T-helper 17 cell (primary cell): ENCODE measurements at regions not wholly inside any gene's neighbourhood (a gene's known extent, or its start where the extent isn't known, plus 50 kb on each side); places are given as distances from the start of the nearest gene placed in this dataset.
A peak's percentile ranks its signal among the peaks of the same experiment; 100 is the strongest.
"Not testable (repeated sequence)": the region's sequence is repeated elsewhere in the genome, so short reads cannot be mapped to it uniquely, and the experiment has no call there.

Source experiments
- ATAC-seq: fragments of 150-1000 bp; cut with Tn5 transposase; 2 replicates; pipeline ENCODE4 v1.10.0; 2021; ENCODE audit warnings: mild to moderate bottlenecking, moderate library complexity
- DNase-seq, 3 donors: peaks; one replicate each; pipeline versions ENCODE4 v3.0.0 to v3.0.0-alpha.2; 2020 to 2021
- H3K9me3 ChIP-seq: one replicate; pipeline ENCODE4 v1.7.0; 2013; ENCODE audit warnings: low read length, mild to moderate bottlenecking; ENCODE audit not compliant: control insufficient read depth, poor library complexity, severe bottlenecking
- H3K27ac Mint-ChIP-seq: one replicate; pipeline ENCODE4 v1.8.0; 2022; ENCODE audit warnings: mild to moderate bottlenecking, moderate library complexity, mixed read lengths
- H3K27me3 Mint-ChIP-seq: one replicate; pipeline ENCODE4 v1.8.0; 2022; ENCODE audit warnings: mixed read lengths
- H3K36me3 Mint-ChIP-seq: one replicate; pipeline ENCODE4 v1.8.0; 2022; ENCODE audit warnings: low read depth, mixed read lengths
- H3K4me1 Mint-ChIP-seq: one replicate; pipeline ENCODE4 v1.8.0; 2022; ENCODE audit warnings: mild to moderate bottlenecking, mixed read lengths
- H3K4me3 Mint-ChIP-seq: one replicate; pipeline ENCODE4 v1.8.0; 2022; ENCODE audit warnings: mild to moderate bottlenecking, moderate library complexity, mixed read lengths

DNA sequence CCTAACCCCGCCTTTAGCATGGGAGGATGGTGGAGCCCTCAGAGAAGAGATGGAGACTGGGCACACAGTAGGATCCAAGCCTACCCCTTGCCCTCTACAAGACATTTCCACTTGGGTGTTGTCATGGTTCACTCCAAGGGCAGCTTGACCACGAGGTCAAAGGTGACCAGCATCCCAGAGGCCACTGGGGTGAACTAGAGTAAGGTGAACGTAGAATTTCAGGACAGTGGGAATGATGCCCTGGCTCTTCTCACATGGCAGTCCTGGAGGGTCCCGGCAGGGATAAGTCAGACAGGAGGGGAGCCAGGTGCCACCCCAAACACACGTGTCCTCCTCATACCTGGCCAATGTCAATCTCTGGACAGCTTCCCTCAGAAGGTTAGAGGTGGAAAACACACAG lies 274.2 kb upstream of the AGTR2 start:
- no peak for ATAC-seq
- no peaks in the 10 kb centered on the region for H3K9me3 ChIP-seq
- Mint-ChIP-seq H3K4me1 (no peaks in the 10 kb centered on the region), H3K4me3 (no peak overlapping the region), H3K27ac (no peak overlapping the region), H3K27me3 (no peaks in the 10 kb centered on the region), H3K36me3 (no peaks in the 10 kb centered on the region)
- DNase-seq = no peak

DNA sequence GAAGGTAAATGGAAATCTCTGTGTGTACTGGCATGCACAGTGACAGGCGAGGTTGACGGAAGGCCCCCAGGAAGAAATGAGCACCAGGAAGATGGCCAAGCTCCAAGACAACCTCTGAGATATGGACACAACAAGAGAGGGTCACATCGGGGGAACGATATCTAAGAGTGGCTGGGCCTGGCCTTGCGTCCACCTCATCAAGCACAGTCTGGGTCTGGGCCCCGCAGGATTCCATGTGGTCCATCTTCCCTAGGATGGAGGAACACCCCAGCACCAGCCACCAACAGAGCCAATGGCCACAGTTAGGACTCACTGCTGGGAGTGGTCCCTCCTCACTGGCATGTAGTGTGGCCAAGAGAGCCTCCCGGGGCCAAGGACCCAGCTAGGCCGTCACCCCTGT lies 272.6 kb upstream of the AGTR2 start:
- H3K9me3 ChIP-seq = no peaks in the 10 kb centered on the region
- Mint-ChIP-seq H3K4me1 (no peaks in the 10 kb centered on the region), H3K27me3 (no peaks in the 10 kb centered on the region), H3K4me3 (no peak overlapping the region), H3K36me3 (no peaks in the 10 kb centered on the region), H3K27ac (no peak overlapping the region)
- DNase-seq = no peak
- no peak for ATAC-seq

GRCh38 chrX:115898382-115899001 lies 272.1 kb upstream of the AGTR2 start:
- no peak for DNase-seq
- ATAC-seq = no peak
- Mint-ChIP-seq H3K36me3 (no peaks in the 10 kb centered on the region), H3K27ac (no peak overlapping the region), H3K4me1 (no peaks in the 10 kb centered on the region), H3K27me3 (no peaks in the 10 kb centered on the region), H3K4me3 (no peak overlapping the region)
- no peaks in the 10 kb centered on the region for H3K9me3 ChIP-seq

GRCh38 chrX:115900425-115900824 lies 270.1 kb upstream of the AGTR2 start:
- Mint-ChIP-seq H3K27me3 (no peaks in the 10 kb centered on the region), H3K36me3 (no peaks in the 10 kb centered on the region), H3K4me3 (no peak overlapping the region), H3K4me1 (no peaks in the 10 kb centered on the region), H3K27ac (no peak overlapping the region)
- ATAC-seq (no peak), DNase-seq (no peak)
- H3K9me3 ChIP-seq = no peaks in the 10 kb centered on the region

DNA sequence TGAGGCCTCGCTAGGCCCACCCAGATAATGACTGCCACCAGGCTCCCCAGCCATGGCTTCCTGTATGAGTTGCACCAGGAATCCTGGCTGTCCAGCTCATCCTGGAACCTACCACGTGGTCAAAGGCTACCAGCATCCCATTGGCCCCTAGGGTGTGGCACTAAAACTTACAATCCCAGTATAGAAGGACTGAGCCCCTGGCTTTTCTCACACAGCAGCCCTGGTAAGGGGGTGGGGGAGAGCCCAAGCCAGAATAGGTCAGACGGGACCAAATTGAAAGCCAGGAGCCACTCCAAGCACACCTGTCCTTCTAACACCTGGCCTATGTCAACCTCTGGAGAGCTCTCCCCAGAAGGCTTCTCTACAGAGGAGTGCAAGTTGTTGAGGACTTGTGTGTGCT lies 269.3 kb upstream of the AGTR2 start:
- Mint-ChIP-seq H3K4me1 (no peaks in the 10 kb centered on the region), H3K36me3 (no peaks in the 10 kb centered on the region), H3K27me3 (no peaks in the 10 kb centered on the region)

DNA sequence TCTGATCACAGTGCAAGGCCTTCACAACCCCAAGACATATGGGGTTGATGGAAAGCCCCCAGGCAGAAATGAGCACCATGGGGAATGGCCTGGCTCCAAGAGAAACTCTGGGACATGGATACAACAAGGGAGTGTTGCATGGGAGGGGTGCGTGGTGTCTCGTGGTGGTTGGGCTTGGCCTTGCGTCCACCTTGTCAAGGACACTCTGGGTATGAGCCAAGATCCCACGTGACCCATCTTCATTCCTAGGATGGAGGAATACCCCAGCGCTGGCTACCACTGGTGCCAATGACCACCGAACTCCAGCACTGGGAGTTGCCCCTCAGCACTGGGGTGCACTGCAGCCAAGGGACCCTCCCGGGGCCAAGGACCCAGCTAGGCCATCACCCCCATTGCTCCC lies 267.5 kb upstream of the AGTR2 start:
- Mint-ChIP-seq H3K4me3 (no peak overlapping the region), H3K4me1 (no peaks in the 10 kb centered on the region), H3K27ac (no peak overlapping the region), H3K36me3 (no peaks in the 10 kb centered on the region), H3K27me3 (no peaks in the 10 kb centered on the region)
- ATAC-seq = no peak
- H3K9me3 ChIP-seq = no peaks in the 10 kb centered on the region
- no peak for DNase-seq

More for the DNA sequence above, 269.3 kb upstream of the AGTR2 start:
- Mint-ChIP-seq H3K4me3 (no peak overlapping the region), H3K27ac (no peak overlapping the region)
- no peaks in the 10 kb centered on the region for H3K9me3 ChIP-seq
- DNase-seq = no peak
- ATAC-seq = no peak

- no peaks in the 10 kb centered on the region for H3K36me3 Mint-ChIP-seq
- no peaks in the 10 kb centered on the region for H3K4me1 Mint-ChIP-seq
- no peak overlapping the region for H3K27ac Mint-ChIP-seq
- H3K4me3 Mint-ChIP-seq = no peak overlapping the region
- DNase-seq = no peak
- H3K9me3 ChIP-seq = no peaks in the 10 kb centered on the region
- ATAC-seq = no peak
- no peaks in the 10 kb centered on the region for H3K27me3 Mint-ChIP-seq
Measured at GRCh38 chrX:115906276-115906675, 264.3 kb upstream of the AGTR2 start.

GRCh38 chrX:115906881-115907280 lies 263.7 kb upstream of the AGTR2 start:
- Mint-ChIP-seq H3K36me3 (no peaks in the 10 kb centered on the region), H3K27ac (no peak overlapping the region), H3K4me1 (no peaks in the 10 kb centered on the region), H3K27me3 (no peaks in the 10 kb centered on the region), H3K4me3 (no peak overlapping the region)
- DNase-seq (no peak), ATAC-seq (no peak)
- H3K9me3 ChIP-seq = no peaks in the 10 kb centered on the region

- H3K9me3 ChIP-seq = no peaks in the 10 kb centered on the region
- Mint-ChIP-seq H3K4me3 (no peak overlapping the region), H3K4me1 (no peaks in the 10 kb centered on the region), H3K36me3 (no peaks in the 10 kb centered on the region), H3K27ac (no peak overlapping the region), H3K27me3 (no peaks in the 10 kb centered on the region)
- ATAC-seq (no peak), DNase-seq (no peak)
Measured at GRCh38 chrX:115909017-115909416, 261.5 kb upstream of the AGTR2 start.

DNA sequence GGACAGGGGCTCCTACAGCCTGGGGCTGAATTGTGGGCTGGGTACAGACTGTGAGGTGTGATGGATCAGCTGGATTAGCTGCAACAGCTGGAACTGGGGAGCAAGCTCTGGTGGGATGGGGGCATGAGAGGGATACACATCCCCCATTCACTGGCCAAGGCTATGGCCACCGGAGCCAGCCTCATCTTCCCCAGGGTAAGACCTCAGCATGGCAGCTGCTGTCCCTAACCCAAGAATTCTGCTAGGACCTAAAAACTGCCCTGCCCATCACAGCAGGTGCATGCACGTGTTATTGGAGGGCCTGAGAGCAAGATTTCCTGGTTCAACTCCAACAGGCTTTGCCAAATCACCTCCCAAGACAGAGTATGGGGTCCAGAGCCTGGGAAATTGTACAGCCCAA lies 258.6 kb upstream of the AGTR2 start:
- Mint-ChIP-seq H3K4me1 (no peaks in the 10 kb centered on the region), H3K36me3 (no peaks in the 10 kb centered on the region), H3K4me3 (no peak overlapping the region), H3K27ac (no peak overlapping the region), H3K27me3 (no peaks in the 10 kb centered on the region)
- ATAC-seq = no peak
- no peak for DNase-seq
- no peaks in the 10 kb centered on the region for H3K9me3 ChIP-seq

- Mint-ChIP-seq H3K27ac (no peak overlapping the region), H3K4me3 (no peak overlapping the region), H3K4me1 (no peaks in the 10 kb centered on the region), H3K36me3 (no peaks in the 10 kb centered on the region), H3K27me3 (no peaks in the 10 kb centered on the region)
- DNase-seq = no peak
- ATAC-seq = peak; percentile 30
- no peaks in the 10 kb centered on the region for H3K9me3 ChIP-seq
Measured at GRCh38 chrX:115912372-115912897, 258.1 kb upstream of the AGTR2 start.

GRCh38 chrX:115913575-115913974 lies 257.0 kb upstream of the AGTR2 start:
- no peak for ATAC-seq
- H3K27me3 Mint-ChIP-seq = no peaks in the 10 kb centered on the region
- H3K4me1 Mint-ChIP-seq = no peaks in the 10 kb centered on the region
- DNase-seq = no peak
- no peaks in the 10 kb centered on the region for H3K36me3 Mint-ChIP-seq
- H3K9me3 ChIP-seq = no peaks in the 10 kb centered on the region
- H3K4me3 Mint-ChIP-seq = no peak overlapping the region
- no peak overlapping the region for H3K27ac Mint-ChIP-seq

GRCh38 chrX:115915625-115916024 lies 254.9 kb upstream of the AGTR2 start:
- H3K4me1 Mint-ChIP-seq, H3K36me3 Mint-ChIP-seq, ATAC-seq, H3K27me3 Mint-ChIP-seq, H3K27ac Mint-ChIP-seq, H3K4me3 Mint-ChIP-seq, DNase-seq, H3K9me3 ChIP-seq: not testable (repeated sequence)

- no peak overlapping the region for H3K4me3 Mint-ChIP-seq
- H3K27ac Mint-ChIP-seq = no peak overlapping the region
- no peaks in the 10 kb centered on the region for H3K36me3 Mint-ChIP-seq
- no peaks in the 10 kb centered on the region for H3K9me3 ChIP-seq
- no peaks in the 10 kb centered on the region for H3K4me1 Mint-ChIP-seq
- DNase-seq = no peak
- H3K27me3 Mint-ChIP-seq = no peaks in the 10 kb centered on the region
- no peak for ATAC-seq
Measured at GRCh38 chrX:115929480-115929879, 241.1 kb upstream of the AGTR2 start.
